GM18511 (cell line): ENCODE measurements at regions not wholly inside any gene's neighbourhood (a gene's known extent, or its start where the extent isn't known, plus 50 kb on each side); places are given as distances from the start of the nearest gene placed in this dataset.
"Not testable (repeated sequence)": the region's sequence is repeated elsewhere in the genome, so short reads cannot be mapped to it uniquely, and the experiment has no call there.

Experiments
- ATAC-seq: cut with Tn5 transposase; IDR thresholded peaks from one replicate; pipeline ENCODE4 v1.9.1; 2021; ENCODE audit warnings: mild to moderate bottlenecking, moderate library complexity; ENCODE audit not compliant: unreplicated experiment

- peak; percentile 69 for ATAC-seq
Measured at GRCh38 chr14:30214461-30215090, 286.9 kb upstream of the PRKD1 start.

- no peak for ATAC-seq
Measured at GRCh38 chr14:30218907-30219306, 291.3 kb upstream of the PRKD1 start.

GRCh38 chr14:30221546-30221945 lies 293.9 kb upstream of the PRKD1 start:
- no peak for ATAC-seq

- no peak for ATAC-seq
Measured at GRCh38 chr14:30223385-30223785, 295.7 kb upstream of the PRKD1 start.

- ATAC-seq: no peak
Measured at GRCh38 chr14:30223966-30224365, 296.3 kb upstream of the PRKD1 start.

GRCh38 chr14:30225176-30225575 lies 297.5 kb upstream of the PRKD1 start:
- ATAC-seq: no peak

- ATAC-seq: no peak
Measured at GRCh38 chr14:30227436-30227835, 299.8 kb upstream of the PRKD1 start.

- no peak for ATAC-seq
Measured at GRCh38 chr14:30227876-30228275, 300.2 kb upstream of the PRKD1 start.

GRCh38 chr14:30230719-30231118 lies 303.1 kb upstream of the PRKD1 start:
- no peak for ATAC-seq

GRCh38 chr14:30234966-30235365 lies 307.3 kb upstream of the PRKD1 start:
- no peak for ATAC-seq

GRCh38 chr14:30235485-30235884 lies 307.8 kb upstream of the PRKD1 start:
- no peak for ATAC-seq

GRCh38 chr14:30238936-30239335 lies 311.3 kb upstream of the PRKD1 start:
- no peak for ATAC-seq

- no peak for ATAC-seq
Measured at GRCh38 chr14:30240018-30240417, 312.4 kb upstream of the PRKD1 start.

GRCh38 chr14:30240685-30241084 lies 313.0 kb upstream of the PRKD1 start:
- ATAC-seq: no peak

GRCh38 chr14:30242744-30243143 lies 315.1 kb upstream of the PRKD1 start:
- no peak for ATAC-seq

- ATAC-seq: no peak
Measured at GRCh38 chr14:30243207-30243606, 315.6 kb upstream of the PRKD1 start.

- ATAC-seq: no peak
Measured at GRCh38 chr14:30243805-30244204, 315.2 kb upstream of the G2E3 start.

GRCh38 chr14:30244348-30244747 lies 314.6 kb upstream of the G2E3 start:
- ATAC-seq: not testable (repeated sequence)

- ATAC-seq: no peak
Measured at GRCh38 chr14:30251017-30251416, 307.9 kb upstream of the G2E3 start.

- no peak for ATAC-seq
Measured at GRCh38 chr14:30251557-30252100, 307.3 kb upstream of the G2E3 start.

GRCh38 chr14:30252151-30252550 lies 306.8 kb upstream of the G2E3 start:
- no peak for ATAC-seq

GRCh38 chr14:30252783-30253674 lies 305.9 kb upstream of the G2E3 start:
- no peak for ATAC-seq
